Lower leg skin (tissue), 3 donors: ENCODE measurements at regions not wholly inside any gene's neighbourhood (a gene's known extent, or its start where the extent isn't known, plus 50 kb on each side); places are given as distances from the start of the nearest gene placed in this dataset.

Source experiments
- POLR2A ChIP-seq, 2 donors: fragments of 450-650 bp; IDR thresholded peaks; one replicate each; pipeline ENCODE4 v1.6.1; 2016 to 2017; ENCODE audit warnings: antibody characterized with exemption in 2 of 2, mild to moderate bottlenecking in 1 of 2, moderate library complexity in 1 of 2
- TF ChIP-seq, protein P1 (sequence below), 3 donors: fragments of 450-650 bp; IDR thresholded peaks; one replicate each; pipeline ENCODE4 v1.5.1; 2016; ENCODE audit warnings: antibody characterized with exemption in 3 of 3, mild to moderate bottlenecking in 3 of 3, moderate library complexity in 2 of 3

DNA sequence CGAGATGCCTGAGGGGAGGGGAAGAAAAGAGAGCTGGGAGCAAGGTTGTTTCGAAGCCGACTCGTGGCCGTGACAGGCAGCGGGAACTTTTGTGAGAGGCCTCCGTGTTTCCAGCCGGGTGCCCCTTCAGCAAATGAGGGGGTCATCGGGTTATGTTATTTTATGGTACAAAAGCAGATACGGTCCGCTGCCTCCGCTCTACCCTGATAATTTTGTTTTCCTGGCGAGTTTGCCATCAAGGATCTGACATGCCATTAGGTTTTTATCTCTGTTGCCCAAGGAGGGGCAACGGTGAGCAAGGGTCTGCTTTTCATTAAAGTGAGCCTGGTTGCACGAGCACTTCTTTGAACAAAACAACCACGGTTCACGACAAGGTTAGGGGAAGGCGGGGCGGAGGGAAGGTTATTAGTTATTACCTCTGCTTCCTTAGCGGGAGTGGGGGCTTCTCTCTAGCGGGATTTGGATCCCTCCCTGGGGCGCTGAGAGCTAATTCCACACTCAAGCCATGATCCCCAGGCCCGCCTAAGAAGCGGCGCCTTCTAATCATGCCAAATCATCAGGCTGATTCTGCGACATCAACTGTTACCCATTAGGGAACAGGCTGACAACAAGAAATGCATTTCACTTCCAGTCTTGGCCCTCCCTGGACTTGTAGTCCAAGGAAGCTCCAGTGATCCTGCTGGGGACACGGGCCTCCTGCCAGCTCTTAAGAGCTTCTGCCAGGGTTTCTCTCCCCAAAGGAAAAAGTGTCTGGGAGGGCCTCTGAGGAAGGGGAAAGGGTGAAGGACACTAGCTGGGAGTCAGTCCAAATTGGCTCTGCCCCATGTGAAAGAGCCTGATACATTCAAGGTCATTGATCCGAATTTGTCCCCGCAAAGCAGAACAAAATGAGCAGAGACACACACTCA, 617.7 kb downstream of the MID1IP1 start:
- TF ChIP-seq, protein P1, sequence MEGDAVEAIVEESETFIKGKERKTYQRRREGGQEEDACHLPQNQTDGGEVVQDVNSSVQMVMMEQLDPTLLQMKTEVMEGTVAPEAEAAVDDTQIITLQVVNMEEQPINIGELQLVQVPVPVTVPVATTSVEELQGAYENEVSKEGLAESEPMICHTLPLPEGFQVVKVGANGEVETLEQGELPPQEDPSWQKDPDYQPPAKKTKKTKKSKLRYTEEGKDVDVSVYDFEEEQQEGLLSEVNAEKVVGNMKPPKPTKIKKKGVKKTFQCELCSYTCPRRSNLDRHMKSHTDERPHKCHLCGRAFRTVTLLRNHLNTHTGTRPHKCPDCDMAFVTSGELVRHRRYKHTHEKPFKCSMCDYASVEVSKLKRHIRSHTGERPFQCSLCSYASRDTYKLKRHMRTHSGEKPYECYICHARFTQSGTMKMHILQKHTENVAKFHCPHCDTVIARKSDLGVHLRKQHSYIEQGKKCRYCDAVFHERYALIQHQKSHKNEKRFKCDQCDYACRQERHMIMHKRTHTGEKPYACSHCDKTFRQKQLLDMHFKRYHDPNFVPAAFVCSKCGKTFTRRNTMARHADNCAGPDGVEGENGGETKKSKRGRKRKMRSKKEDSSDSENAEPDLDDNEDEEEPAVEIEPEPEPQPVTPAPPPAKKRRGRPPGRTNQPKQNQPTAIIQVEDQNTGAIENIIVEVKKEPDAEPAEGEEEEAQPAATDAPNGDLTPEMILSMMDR (IDR thresholded peaks at IDR 0.05), result no peak
- no peak for TF ChIP-seq POLR2A (IDR thresholded peaks at IDR 0.05)
